GM12878 (cell line): ENCODE measurements at regions not wholly inside any gene's neighbourhood (a gene's known extent, or its start where the extent isn't known, plus 50 kb on each side); places are given as distances from the start of the nearest gene placed in this dataset.

Experiments
- JUND ChIP-seq: IDR thresholded peaks from 2 replicates; pipeline ENCODE4 v1.6.1; 2012; ENCODE audit warnings: low read depth, mild to moderate bottlenecking, low read length, improper control_type of control experiment, moderate library complexity
- POLR2A ChIP-seq: IDR thresholded peaks from 2 replicates; pipeline ENCODE4 v1.6.1; 2011; ENCODE audit warnings: low read depth, mild to moderate bottlenecking, low read length
- TAF1 ChIP-seq: IDR thresholded peaks from 2 replicates; pipeline ENCODE4 v1.6.1; 2011; ENCODE audit warnings: mild to moderate bottlenecking, low read depth, low read length, borderline replicate concordance

- no peak for TF ChIP-seq POLR2A
- no peak for TF ChIP-seq TAF1
- no peak for TF ChIP-seq JUND
These were observed 1794.2 kb downstream of the SLITRK5 start for GRCh38 chr13:89465366-89465765.
